GM19238 (cell line): ENCODE measurements at regions not wholly inside any gene's neighbourhood (a gene's known extent, or its start where the extent isn't known, plus 50 kb on each side); places are given as distances from the start of the nearest gene placed in this dataset.
A peak's percentile ranks its signal among the peaks of the same experiment; 100 is the strongest.

Experiments
- DNase-seq: peaks from one replicate; pipeline ENCODE4 v3.0.0; 2011; ENCODE audit warnings: low spot score; ENCODE audit not compliant: insufficient read length

DNA sequence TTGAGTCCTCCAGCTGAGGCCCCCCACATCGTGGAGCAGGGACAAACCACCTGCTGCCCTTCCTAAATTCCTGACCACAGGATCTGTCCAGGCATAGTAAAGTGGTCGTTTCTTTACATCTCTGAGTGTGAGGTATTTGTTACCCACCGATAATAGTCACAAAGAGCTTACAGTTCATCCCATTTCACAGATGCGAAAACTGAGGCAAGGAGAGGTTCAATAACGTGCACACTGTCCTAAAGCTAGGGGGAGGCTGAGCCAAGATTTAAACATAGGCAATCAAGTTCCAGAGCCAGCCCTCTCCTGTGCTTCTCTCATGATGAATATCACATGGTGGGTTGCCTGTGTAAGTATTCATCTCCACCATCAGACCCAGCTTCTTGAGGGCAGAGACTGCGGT lies 135.4 kb downstream of the CCT6B start:
- DNase-seq = no peak

DNA sequence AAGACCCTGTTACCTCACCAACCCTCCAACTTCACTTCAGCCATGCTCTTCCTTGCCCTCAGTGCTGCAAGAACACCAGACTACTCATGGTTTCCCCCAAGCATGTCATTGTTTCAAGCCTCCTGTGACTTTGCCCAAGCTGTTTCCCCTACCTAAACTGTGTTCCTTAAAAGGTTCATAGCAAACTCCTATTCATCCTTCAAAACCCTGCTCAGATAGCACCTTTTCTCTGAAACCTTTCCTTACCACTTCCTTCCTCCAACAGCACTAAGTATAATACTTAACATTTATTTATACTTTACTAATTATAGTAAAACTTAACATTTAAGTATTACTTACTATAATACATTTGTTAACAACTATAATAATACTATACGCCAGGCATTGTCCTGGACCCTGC lies 136.2 kb downstream of the CCT6B start:
- no peak for DNase-seq

DNA sequence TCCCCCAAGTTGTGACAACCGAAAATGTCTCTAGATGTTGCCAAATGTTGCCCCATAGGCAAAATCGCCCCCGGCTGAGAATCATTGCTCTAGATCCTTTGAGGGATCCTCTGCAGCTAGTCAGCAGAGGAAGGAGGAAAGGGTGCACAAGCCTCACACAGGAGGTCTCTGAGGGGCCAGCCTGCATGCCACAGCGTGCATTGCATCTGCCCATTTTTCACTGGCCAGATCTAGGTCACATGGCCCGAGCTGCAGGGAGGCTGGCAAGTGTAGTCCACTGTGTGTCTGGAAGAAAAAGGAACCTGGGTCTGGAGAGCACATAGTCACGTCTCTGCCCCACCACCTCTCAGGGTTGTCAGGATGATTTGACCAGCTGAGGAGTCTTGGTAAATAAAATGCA lies 138.2 kb downstream of the CCT6B start:
- DNase-seq = no peak

GRCh38 chr17:34822007-34822739 lies 139.1 kb downstream of the CCT6B start:
- DNase-seq = no peak

GRCh38 chr17:34820922-34821321 lies 140.3 kb downstream of the CCT6B start:
- DNase-seq = no peak

- no peak for DNase-seq
Observed at GRCh38 chr17:34820248-34820801, 140.9 kb downstream of the CCT6B start.

- no peak for DNase-seq
Observed at GRCh38 chr17:34817252-34818035, 143.8 kb downstream of the CCT6B start.

- no peak for DNase-seq
Observed at GRCh38 chr17:34816848-34817247, 144.4 kb downstream of the CCT6B start.

DNA sequence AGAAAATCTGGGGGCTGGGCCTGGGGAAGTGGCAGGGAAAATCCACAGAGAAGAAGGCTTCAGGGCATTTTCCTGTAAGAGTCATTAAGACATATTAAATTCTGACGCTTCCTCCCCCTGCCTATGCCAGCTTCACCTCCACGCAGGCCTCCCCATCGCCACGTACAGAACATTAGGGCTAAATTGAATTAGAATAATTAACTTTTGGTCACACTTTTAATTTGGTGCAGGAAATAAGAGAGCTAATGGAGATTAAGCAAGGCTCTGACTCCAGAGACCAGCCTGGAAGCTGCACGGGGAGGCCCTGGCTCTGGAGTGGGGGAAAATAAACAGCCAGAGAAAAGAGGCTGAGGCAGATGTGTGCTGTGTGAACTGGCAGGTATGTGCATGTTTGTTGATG lies 148.0 kb downstream of the CCT6B start:
- DNase-seq = no peak

- DNase-seq = no peak
Observed at GRCh38 chr17:34811561-34811960, 149.7 kb downstream of the CCT6B start.

DNA sequence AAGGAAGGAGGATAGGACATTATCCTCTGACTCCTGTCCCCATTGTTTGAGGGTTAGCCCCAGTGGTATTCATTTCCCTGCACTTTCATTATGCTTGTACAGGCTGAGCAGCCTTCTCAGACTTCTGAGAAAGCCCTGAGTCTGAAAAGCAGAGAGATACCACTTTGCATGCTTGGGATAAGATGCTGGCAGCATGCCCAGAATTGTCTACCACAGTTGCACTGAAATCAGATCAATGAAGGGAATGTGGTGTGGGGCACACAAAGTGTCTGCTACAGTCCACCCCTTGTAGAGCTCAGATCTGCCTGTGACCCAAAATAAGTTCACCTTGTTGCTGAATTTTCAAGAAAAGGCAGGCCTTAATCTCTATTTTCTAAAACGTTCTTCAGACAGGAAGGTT lies 160.6 kb downstream of the CCT6B start:
- no peak for DNase-seq

DNA sequence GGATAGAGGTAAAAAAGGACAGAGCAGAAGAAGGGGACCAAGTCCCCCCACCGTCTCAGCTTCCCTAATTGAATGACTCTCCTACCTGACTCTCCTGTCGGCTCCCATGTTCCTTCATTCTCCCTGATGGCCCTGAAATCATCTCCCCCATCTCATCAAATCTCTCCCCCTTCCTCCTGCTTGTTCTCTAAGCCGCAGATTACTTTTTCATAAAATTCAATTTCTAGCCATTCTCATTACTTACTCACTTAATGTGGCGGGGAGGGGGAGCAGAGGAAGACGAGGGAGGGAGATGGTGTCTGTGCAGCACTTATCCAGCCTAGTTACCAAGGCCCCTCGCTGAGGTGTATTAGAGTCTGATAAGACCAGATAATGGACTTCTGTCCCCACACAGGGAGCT lies 161.5 kb downstream of the CCT6B start:
- no peak for DNase-seq

DNA sequence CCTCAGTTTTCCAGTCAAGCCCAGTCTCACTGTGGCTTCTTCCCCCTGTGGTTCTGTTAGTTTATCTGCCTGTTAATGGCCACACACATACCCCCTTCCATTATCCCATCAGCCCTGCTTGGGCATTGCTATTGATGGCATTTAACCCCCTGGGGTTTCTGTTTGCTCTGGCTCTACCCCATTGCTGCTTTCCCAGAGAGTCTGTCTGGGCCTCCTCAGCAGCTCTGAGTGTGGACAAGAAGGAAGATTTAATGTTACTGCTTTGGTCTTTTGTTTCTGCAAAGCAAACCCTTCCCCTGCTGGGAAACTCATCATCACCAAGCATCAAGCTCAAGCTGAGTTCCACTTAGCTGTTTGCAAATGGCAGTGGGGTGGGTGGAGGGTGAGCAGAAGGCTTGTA lies 162.7 kb downstream of the CCT6B start:
- no peak for DNase-seq

DNA sequence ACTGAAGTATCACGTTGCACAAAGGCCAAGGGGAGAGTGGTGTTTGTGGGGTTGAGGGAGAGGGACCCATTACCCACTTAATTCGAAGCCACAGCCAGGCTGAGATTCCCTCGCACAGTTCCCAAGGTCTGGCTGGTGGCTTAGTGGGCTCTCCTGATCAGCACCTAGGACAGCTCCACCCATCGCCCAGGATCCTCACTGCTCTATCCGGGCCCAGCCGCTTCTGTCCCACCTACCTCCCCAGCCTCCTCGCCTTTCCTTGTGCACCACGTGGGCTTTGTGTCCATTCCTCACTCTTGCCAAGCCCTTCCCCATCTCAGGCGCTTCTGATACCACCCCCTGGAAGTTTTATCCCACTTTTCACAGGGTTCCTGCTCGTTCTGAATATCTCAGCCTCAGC lies 163.5 kb downstream of the CCT6B start:
- DNase-seq = peak; percentile 23

DNA sequence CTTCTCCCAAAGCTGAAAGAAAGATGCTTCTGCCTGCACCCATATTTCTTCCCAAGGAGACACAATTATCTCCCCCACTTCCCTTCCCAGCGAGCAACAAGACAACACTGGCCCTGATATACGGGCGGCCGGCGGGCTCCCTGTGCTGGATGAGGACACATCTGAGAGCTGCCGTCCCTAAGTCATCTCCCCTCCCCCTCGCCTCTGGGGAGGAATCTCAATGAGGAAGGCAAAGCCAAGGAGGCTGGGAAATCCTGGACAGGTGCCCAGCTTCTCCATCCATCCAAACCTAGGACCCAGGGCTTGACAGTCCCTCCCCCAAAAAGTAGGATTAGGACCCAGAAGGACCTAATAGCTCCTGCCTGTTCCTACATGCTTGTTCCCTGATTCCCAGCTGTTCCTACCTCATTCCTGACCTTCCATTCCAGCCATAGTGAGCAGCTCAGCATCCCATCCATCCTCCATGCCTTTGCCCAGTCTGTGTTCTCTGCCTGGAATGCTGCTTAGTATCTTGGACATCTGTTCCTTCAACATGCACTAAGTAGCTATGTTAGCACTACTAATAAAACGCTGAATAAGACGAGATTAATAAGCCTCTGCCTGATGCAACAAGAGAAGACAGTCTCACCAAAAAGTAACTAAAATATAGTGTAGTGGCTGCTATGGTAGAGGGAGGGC lies 167.9 kb downstream of the CCT6B start:
- no peak for DNase-seq

DNA sequence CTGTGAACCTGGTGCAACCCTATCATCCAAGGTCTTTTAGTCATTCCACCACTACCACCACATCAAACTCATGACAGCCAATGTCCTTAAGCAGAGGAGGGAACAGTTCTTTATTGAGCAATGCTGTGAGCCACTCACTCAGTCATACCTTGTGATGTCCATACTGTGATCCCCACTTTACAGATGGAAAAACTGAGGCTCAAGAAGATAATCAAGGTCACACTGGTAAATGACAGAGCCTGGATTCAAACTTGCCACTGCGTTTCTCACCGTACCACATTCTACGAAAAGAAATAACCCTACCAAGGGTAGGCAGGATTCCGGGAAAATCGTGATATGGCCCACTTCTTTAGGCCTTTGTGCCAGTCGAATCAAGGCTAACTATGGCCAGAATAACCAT lies 172.6 kb downstream of the CCT6B start:
- no peak for DNase-seq

GRCh38 chr17:34784526-34784925 lies 176.7 kb downstream of the CCT6B start:
- DNase-seq = no peak

DNA sequence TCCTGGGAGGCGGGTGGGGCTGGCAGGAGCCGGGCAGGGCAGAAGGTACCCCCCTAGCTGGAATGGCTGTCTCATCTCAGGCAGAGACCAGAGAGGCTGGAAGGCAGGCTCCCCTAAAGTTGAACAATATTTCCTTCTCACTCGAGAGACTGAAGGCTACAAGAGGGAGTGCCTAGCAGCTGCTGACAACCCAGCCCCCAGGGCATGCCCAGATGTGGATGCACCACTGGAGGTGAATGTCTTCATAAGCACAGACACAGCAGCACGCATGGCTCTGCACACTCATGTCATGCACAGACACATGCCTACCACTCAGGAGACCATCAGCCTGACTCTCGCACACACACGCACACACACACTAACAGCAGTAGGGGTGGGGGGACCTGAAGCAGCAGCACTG lies 179.0 kb downstream of the CCT6B start:
- DNase-seq = no peak

DNA sequence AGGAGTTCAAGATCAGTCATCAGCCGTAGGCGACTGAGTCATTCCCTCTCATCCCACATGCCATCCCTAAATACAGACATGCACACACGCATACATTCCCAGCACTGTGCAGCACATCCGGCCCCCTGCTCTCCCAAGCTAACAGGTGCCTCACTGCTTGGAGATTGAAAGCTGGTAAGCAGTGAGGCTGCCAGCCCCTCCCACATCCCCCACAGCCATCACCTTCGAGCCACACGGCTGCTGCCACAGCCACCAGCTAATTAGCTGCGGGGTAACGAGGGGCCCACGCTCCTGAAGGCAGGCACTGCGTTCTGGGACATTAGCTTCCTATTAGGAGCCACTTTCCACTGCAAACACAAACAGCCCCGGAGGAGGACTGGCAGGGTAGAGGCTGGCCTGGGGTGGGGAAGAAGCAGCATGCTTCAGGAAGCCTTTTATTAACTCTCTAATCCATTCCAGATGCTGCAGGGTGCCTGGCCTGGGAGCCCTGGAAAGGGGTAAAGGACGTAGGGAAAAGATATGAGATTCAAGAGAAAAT lies 179.6 kb downstream of the CCT6B start:
- DNase-seq = no peak

DNA sequence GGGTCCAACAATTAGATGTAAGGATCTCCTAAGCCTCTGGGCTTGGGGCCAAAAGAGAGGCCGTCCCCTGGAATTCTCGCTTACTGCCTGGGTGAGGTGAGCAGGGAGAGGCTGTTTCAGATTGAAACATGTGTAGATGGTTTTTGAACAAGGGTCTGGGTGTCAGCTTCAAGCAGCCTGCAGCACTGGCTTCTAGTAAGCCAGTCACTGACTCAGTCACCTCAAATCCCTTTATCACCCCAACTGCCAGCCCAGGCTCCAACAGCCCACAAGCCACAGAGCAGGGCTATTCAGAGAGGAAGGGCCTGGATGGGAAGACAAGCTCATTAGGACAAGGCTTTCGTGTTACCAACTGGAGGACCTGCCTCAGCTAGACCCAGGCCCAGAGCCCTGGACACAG lies 180.2 kb downstream of the CCT6B start:
- DNase-seq = no peak

DNA sequence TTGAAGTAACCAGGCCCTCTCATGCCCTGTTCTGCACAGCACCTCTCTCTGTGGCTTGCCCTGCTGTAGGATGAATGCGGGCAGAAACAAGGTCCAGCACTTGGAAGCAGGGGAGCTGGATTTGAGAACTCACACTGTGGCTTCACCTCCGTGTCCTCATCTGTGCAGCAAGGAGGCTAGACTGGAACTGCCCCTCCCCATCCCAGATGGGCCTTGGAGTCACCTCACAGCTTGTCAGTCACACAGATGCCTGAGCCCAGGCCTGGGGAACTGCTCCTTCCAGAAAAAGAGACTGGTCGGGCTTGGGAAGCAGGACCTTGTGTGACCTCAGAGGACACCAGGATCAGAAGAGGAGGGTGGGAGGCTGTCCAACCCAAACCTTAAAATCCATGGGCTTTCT lies 180.8 kb downstream of the CCT6B start:
- no peak for DNase-seq
